ENCODE measurements at regions not wholly inside any gene's neighbourhood (a gene's known extent, or its start where the extent isn't known, plus 50 kb on each side); places are given as distances from the start of the nearest gene placed in this dataset.
A peak's percentile ranks its signal among the peaks of the same experiment; 100 is the strongest.

GRCh38 chr16:65704866-65705265 is 583.0 kb upstream of the CDH11 start:
- no peak overlapping the region for H3K4me3 Mint-ChIP-seq
- H3K27ac Mint-ChIP-seq = no peak overlapping the region
- H3K27me3 Mint-ChIP-seq (ENCODE audit: insufficient read depth) = peaks cover 2% of the 10 kb centered on the region
- Histone ChIP-seq H3K27me3 (ENCODE audit: control insufficient read depth, insufficient read depth, low read length, poor library complexity, severe bottlenecking) (no peaks in the 10 kb centered on the region), H3K4me3 (ENCODE audit: low read length) (no peak overlapping the region), H3K4me1 (ENCODE audit: control insufficient read depth, insufficient read depth, low read length) (peaks cover 1% of the 10 kb centered on the region), H3K9me3 (ENCODE audit: control insufficient read depth, low read length) (no peaks in the 10 kb centered on the region), H3K36me3 (ENCODE audit: control insufficient read depth, insufficient read depth, low read length) (no peaks in the 10 kb centered on the region), H3K27ac (ENCODE audit: low read depth, low read length) (no peak overlapping the region), H3K9ac (ENCODE audit: extremely low read depth, low read length, poor library complexity, severe bottlenecking) (no peak overlapping the region)
- peak; percentile 57 for DNase-seq
- H3K9me3 Mint-ChIP-seq = no peaks in the 10 kb centered on the region
- no peaks in the 10 kb centered on the region for H3K36me3 Mint-ChIP-seq (ENCODE audit: low read depth)
- peak; percentile 78 for TF ChIP-seq CTCF (conservative IDR thresholded peaks at IDR 0.05)
- H3K4me1 Mint-ChIP-seq = peaks cover 23% of the 10 kb centered on the region

DNA sequence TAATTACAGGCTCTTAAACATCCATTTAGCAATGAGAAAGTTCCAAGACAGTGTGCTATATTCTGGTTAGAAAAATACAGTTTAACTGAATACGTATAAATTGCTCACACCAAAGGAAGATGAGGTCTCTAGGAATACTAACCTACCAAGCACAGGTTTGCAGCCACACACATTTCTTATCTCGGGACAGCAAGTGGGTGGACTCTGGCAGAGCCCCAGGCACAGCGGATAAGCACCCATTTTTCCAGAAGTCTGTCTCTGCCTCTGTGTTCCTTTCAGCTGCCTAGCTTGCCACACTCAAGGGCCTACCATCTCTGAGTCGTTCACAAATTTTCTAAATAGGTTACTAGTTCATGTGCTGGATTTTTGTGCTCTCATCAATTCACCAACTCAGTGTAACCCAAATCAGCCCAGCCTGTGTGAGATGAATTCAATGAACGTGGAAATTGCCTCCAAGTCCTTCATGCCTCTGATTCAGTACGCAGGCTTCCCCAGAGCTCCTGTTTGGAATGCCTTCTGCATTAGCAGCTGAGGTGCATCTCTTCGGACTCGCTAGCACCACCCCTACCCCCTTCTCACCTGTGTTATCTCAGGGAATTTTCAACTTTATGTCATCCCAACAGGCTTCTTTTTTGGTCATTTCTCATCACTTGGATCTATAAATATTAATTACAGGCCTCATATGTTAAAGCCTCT is 581.0 kb upstream of the CDH11 start:
- H3K27ac Mint-ChIP-seq = no peak overlapping the region
- peaks cover 35% of the 10 kb centered on the region for H3K4me1 Mint-ChIP-seq
- TF ChIP-seq CTCF (conservative IDR thresholded peaks at IDR 0.05) = no peak
- H3K4me1 ChIP-seq (ENCODE audit: control insufficient read depth, insufficient read depth, low read length) = peaks cover 10% of the 10 kb centered on the region
- H3K36me3 ChIP-seq (ENCODE audit: control insufficient read depth, insufficient read depth, low read length) = no peaks in the 10 kb centered on the region
- no peaks in the 10 kb centered on the region for H3K36me3 Mint-ChIP-seq (ENCODE audit: low read depth)
- DNase-seq = no peak
- no peak overlapping the region for H3K27ac ChIP-seq (ENCODE audit: low read depth, low read length)
- no peak overlapping the region for H3K4me3 ChIP-seq (ENCODE audit: low read length)
- no peaks in the 10 kb centered on the region for H3K9me3 Mint-ChIP-seq
- WGBS, 2 experiments (ENCODE audit: insufficient coverage in 1 of 2, insufficient read length in 1 of 2) = 84 to 90% methylated on average over 6 to 8 of the region's 8 CpGs
- H3K4me3 Mint-ChIP-seq = no peak overlapping the region
- no peak overlapping the region for H3K9ac ChIP-seq (ENCODE audit: extremely low read depth, low read length, poor library complexity, severe bottlenecking)
- H3K27me3 Mint-ChIP-seq (ENCODE audit: insufficient read depth) = peaks cover 2% of the 10 kb centered on the region
- no peaks in the 10 kb centered on the region for H3K27me3 ChIP-seq (ENCODE audit: control insufficient read depth, insufficient read depth, low read length, poor library complexity, severe bottlenecking)
- no peaks in the 10 kb centered on the region for H3K9me3 ChIP-seq (ENCODE audit: control insufficient read depth, low read length)

- H3K4me3 ChIP-seq (ENCODE audit: low read length) = no peak overlapping the region
- TF ChIP-seq CTCF (conservative IDR thresholded peaks at IDR 0.05) = no peak
- H3K4me1 ChIP-seq (ENCODE audit: control insufficient read depth, insufficient read depth, low read length) = peaks cover 10% of the 10 kb centered on the region
- Mint-ChIP-seq H3K4me1 (peaks cover 22% of the 10 kb centered on the region), H3K4me3 (no peak overlapping the region), H3K9me3 (peaks cover 2% of the 10 kb centered on the region), H3K27ac (no peak overlapping the region), H3K27me3 (ENCODE audit: insufficient read depth) (peaks cover 2% of the 10 kb centered on the region), H3K36me3 (ENCODE audit: low read depth) (no peaks in the 10 kb centered on the region)
- DNase-seq = no peak
- no peak overlapping the region for H3K27ac ChIP-seq (ENCODE audit: low read depth, low read length)
- no peaks in the 10 kb centered on the region for H3K9me3 ChIP-seq (ENCODE audit: control insufficient read depth, low read length)
- H3K27me3 ChIP-seq (ENCODE audit: control insufficient read depth, insufficient read depth, low read length, poor library complexity, severe bottlenecking) = no peaks in the 10 kb centered on the region
- WGBS, 2 experiments (ENCODE audit: insufficient coverage in 1 of 2, insufficient read length in 1 of 2) = 80 to 92% methylated on average over 2 of the region's 2 CpGs
- H3K36me3 ChIP-seq (ENCODE audit: control insufficient read depth, insufficient read depth, low read length) = no peaks in the 10 kb centered on the region
- no peak overlapping the region for H3K9ac ChIP-seq (ENCODE audit: extremely low read depth, low read length, poor library complexity, severe bottlenecking)
These were observed 578.7 kb upstream of the CDH11 start for GRCh38 chr16:65700596-65700995.

Data from endodermal cell (in vitro differentiated cells).